Naive B cell (primary cell): ENCODE measurements at regions not wholly inside any gene's neighbourhood (a gene's known extent, or its start where the extent isn't known, plus 50 kb on each side); places are given as distances from the start of the nearest gene placed in this dataset.

Experiments
- ATAC-seq, 2 donors: fragments of 150-1000 bp; cut with Tn5 transposase; 2 replicates each; pipeline ENCODE4 v1.10.0; 2021; ENCODE audit warnings: low read depth in 2 of 2, mild to moderate bottlenecking in 2 of 2, moderate library complexity in 2 of 2
- DNase-seq: peaks from one replicate; pipeline ENCODE4 v3.0.0; 2022
- H3K27ac Mint-ChIP-seq, 6 donors: one replicate each; pipeline ENCODE4 v1.8.0; 2020 to 2022; ENCODE audit warnings: mild to moderate bottlenecking in 6 of 6, mixed read lengths in 6 of 6, moderate library complexity in 5 of 6, inconsistent platforms in 2 of 6
- H3K27me3 Mint-ChIP-seq, 3 donors: one replicate each; pipeline ENCODE4 v1.8.0; 2021 to 2022; ENCODE audit warnings: mixed read lengths in 3 of 3, mild to moderate bottlenecking in 1 of 3
- H3K36me3 Mint-ChIP-seq, 2 donors: one replicate each; pipeline ENCODE4 v1.8.0; 2020 to 2022; ENCODE audit warnings: mixed read lengths in 2 of 2, inconsistent platforms in 1 of 2, mild to moderate bottlenecking in 1 of 2
- H3K4me1 Mint-ChIP-seq, 3 donors: one replicate each; pipeline ENCODE4 v1.8.0; 2020 to 2022; ENCODE audit warnings: mixed read lengths in 3 of 3, inconsistent platforms in 1 of 3, mild to moderate bottlenecking in 1 of 3, moderate library complexity in 1 of 3
- H3K4me3 Mint-ChIP-seq, 8 donors: one replicate each; pipeline ENCODE4 v1.8.0; 2020 to 2022; ENCODE audit warnings: mild to moderate bottlenecking in 8 of 8, mixed read lengths in 8 of 8, moderate library complexity in 8 of 8, inconsistent platforms in 2 of 8
- H3K9me3 Mint-ChIP-seq, 7 donors: one replicate each; pipeline ENCODE4 v1.8.0; 2020 to 2022; ENCODE audit warnings: mixed read lengths in 7 of 7, mild to moderate bottlenecking in 5 of 7, inconsistent platforms in 2 of 7, moderate library complexity in 1 of 7

- H3K27ac Mint-ChIP-seq = peak overlapping the region in 2 of 6 donors; percentile 6 to 29
- H3K36me3 Mint-ChIP-seq = peaks cover 0 to 24% of the 10 kb centered on the region in 2 donors
- H3K4me3 Mint-ChIP-seq = no peak overlapping the region
- H3K9me3 Mint-ChIP-seq = peaks cover 17 to 31% (median 18%) of the 10 kb centered on the region in 7 donors
- no peak for ATAC-seq
- DNase-seq = no peak
- H3K27me3 Mint-ChIP-seq = no peaks in the 10 kb centered on the region
- peaks cover 8 to 21% (median 11%) of the 10 kb centered on the region in 3 donors for H3K4me1 Mint-ChIP-seq
Measured at GRCh38 chr1:101331794-101332193, 95.0 kb downstream of the S1PR1 start.

- peaks cover 8 to 21% (median 11%) of the 10 kb centered on the region in 3 donors for H3K4me1 Mint-ChIP-seq
- no peaks in the 10 kb centered on the region for H3K27me3 Mint-ChIP-seq
- H3K36me3 Mint-ChIP-seq = peaks cover 0 to 24% of the 10 kb centered on the region in 2 donors
- ATAC-seq (no peak), DNase-seq (no peak)
- H3K27ac Mint-ChIP-seq = no peak overlapping the region
- no peak overlapping the region for H3K4me3 Mint-ChIP-seq
- H3K9me3 Mint-ChIP-seq = peaks cover 17 to 31% (median 18%) of the 10 kb centered on the region in 7 donors
Measured at GRCh38 chr1:101332633-101333032, 95.8 kb downstream of the S1PR1 start.

DNA sequence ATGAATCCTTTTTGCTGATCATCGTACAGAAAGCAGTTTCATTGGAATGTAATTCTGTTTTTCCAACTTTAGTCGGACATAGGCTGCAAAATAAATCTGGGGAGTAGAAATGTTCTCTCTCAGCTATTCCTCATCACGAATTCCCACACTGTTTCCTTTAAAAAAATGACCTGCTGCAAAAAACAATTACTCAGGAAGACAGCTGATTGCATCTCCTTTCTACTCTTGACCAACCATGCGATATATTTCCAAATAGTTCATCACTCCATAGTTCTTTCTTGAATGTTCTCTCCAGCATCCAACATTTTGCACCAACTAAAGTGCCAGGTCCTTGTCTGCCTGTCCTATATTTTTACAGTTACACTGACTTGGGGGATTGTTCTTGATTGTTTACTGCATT, 96.4 kb downstream of the S1PR1 start:
- peaks cover 0 to 24% of the 10 kb centered on the region in 2 donors for H3K36me3 Mint-ChIP-seq
- H3K9me3 Mint-ChIP-seq = peaks cover 17 to 31% (median 18%) of the 10 kb centered on the region in 7 donors
- ATAC-seq (no peak), DNase-seq (no peak)
- no peaks in the 10 kb centered on the region for H3K27me3 Mint-ChIP-seq
- H3K4me1 Mint-ChIP-seq = peaks cover 8 to 21% (median 11%) of the 10 kb centered on the region in 3 donors
- H3K4me3 Mint-ChIP-seq = no peak overlapping the region
- H3K27ac Mint-ChIP-seq = no peak overlapping the region

DNA sequence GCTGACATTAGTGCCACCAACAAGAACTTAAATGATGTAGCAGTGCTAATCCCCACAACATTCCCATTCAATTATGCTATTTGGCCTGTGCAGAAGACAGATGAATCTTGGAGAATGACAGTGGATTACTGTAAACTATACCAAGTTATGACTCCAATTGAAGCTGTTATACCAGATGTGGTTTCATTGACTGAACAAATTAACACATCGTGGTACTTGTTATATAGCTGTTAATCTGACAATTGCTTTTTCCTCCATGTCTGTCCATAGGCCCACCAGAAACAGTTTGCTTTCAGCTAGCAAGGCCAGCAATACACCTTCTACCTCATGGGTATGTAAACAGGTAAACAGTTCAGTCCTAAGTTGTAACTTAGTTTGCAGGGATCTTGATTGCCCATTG, 101.1 kb downstream of the S1PR1 start:
- DNase-seq (no peak), ATAC-seq (no peak)
- Mint-ChIP-seq H3K4me1 (no peaks in the 10 kb centered on the region), H3K4me3 (no peak overlapping the region), H3K27ac (no peak overlapping the region), H3K27me3 (no peaks in the 10 kb centered on the region), H3K9me3 (peaks cover under 1 to 9% (median 4%) of the 10 kb centered on the region in 7 donors), H3K36me3 (peaks cover 0 to 2% of the 10 kb centered on the region in 2 donors)

DNA sequence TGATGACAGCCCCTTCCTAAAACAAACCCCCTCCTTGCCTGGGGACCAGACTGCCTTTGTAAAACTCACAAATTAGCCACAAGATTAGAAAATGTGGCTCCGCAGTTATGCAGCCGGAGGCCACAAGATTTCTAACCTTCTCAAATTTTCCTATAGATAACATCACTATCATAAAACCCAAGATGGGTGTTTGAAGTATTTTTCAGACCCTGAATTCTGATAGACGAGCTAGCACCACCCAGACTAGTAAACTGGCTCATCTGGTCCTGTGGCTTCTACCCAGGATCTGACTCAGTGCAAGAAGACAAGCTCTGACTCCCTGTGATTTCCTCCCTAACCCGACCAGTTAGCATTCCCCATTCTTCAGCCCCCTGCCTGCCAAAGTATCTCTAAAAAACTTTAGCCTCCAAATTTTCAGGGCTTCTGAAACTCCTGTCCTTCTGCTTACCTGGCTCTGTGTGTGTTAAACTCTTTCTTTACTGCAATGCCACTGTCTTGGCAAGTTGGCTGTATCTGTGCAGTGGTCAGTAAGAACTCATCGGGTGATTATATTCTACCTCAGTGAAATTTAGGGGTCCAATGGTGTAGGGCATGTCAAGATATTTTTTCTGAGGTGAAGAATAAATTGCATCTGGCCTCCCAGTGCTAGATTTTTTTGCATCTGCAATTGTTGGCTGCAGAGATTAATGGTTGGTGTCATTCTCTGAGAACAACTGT, 102.1 kb downstream of the S1PR1 start:
- no peak for ATAC-seq

DNA sequence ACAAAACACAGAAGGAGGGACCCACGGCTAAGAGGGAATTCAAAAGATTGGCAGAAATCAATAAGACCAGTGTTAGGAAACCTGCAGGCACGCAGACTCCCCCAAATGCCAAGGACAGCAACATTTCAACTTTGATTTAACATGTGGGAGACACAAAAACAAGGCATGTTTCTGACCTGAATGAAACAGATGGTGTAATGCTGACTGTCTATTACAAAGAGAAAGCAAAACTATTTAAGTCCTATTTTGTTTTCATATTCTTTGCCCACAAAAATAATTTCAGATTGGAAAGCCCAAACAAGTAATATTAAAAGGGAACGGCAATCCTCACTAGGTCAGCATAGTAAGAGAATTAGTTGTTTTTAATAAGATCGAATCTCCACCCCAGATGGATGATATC, 107.9 kb downstream of the S1PR1 start:
- Mint-ChIP-seq H3K4me3 (no peak overlapping the region), H3K4me1 (peaks cover 0 to 23% (median 7%) of the 10 kb centered on the region in 3 donors)
- no peak for ATAC-seq

More for the DNA sequence above, 102.1 kb downstream of the S1PR1 start:
- Mint-ChIP-seq H3K9me3 (peaks cover 4 to 13% (median 7%) of the 10 kb centered on the region in 7 donors), H3K4me3 (no peak overlapping the region), H3K27me3 (no peaks in the 10 kb centered on the region), H3K36me3 (peaks cover 0 to 9% of the 10 kb centered on the region in 2 donors), H3K27ac (no peak overlapping the region), H3K4me1 (no peaks in the 10 kb centered on the region)
- DNase-seq = no peak

DNA sequence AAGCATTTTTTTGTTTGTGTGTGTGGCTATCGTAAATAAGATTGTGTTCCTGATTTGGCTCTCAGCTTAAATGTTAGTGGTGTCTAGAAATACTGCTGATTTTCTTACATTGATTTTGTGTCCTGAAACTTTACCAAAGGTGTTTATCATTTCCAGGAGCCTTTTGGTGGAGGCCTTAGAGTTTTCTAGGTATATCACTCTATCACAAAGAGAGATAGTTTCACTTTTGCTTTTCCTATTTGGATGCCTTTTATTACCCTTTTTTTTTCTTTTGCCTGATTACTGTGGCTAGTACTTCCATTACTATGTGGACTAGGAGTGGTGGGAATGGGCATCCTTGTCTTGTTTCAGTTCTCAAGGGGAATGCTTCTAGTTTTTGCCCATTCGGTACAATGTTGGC, 109.6 kb downstream of the S1PR1 start:
- peaks cover 3 to 7% (median 5%) of the 10 kb centered on the region in 7 donors for H3K9me3 Mint-ChIP-seq
- no peak overlapping the region for H3K4me3 Mint-ChIP-seq
- peaks cover 0 to 9% of the 10 kb centered on the region in 2 donors for H3K36me3 Mint-ChIP-seq
- ATAC-seq = no peak
- H3K27me3 Mint-ChIP-seq = no peaks in the 10 kb centered on the region
- DNase-seq = no peak
- H3K4me1 Mint-ChIP-seq = peaks cover 0 to 23% (median 7%) of the 10 kb centered on the region in 3 donors
- peak overlapping the region in 3 of 6 donors; percentile 20 to 88 (median 30) for H3K27ac Mint-ChIP-seq

More for the DNA sequence above, 107.9 kb downstream of the S1PR1 start:
- H3K27ac Mint-ChIP-seq = peak overlapping the region in 1 of 6 donors; percentile 10
- H3K9me3 Mint-ChIP-seq = peaks cover 3 to 7% (median 5%) of the 10 kb centered on the region in 7 donors
- no peaks in the 10 kb centered on the region for H3K27me3 Mint-ChIP-seq
- no peak for DNase-seq
- peaks cover 0 to 9% of the 10 kb centered on the region in 2 donors for H3K36me3 Mint-ChIP-seq

DNA sequence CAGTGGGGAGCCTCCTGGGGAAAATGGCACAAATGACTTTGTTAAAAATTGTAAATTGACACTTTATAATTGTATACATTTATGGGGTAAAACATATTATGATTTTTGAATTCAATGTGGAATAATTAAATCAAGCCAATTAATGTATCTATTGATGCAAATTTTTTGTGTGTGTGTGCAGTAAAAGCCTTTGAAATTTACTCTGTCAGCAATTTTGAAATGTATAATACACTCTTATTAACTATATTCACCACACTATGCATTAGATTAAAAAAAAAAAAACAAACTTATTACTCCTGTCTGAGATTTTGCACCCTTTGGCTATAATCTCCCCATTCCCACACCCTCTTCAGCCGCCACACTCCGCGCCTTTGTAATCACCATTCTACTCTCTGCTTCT, 119.2 kb downstream of the S1PR1 start:
- Mint-ChIP-seq H3K4me1 (peaks cover 8 to 14% (median 10%) of the 10 kb centered on the region in 3 donors), H3K36me3 (no peaks in the 10 kb centered on the region), H3K27me3 (no peaks in the 10 kb centered on the region), H3K4me3 (no peak overlapping the region), H3K9me3 (peaks cover 0 to under 1% (median 0%) of the 10 kb centered on the region in 7 donors), H3K27ac (peak overlapping the region in 1 of 6 donors; percentile 45)
- DNase-seq (no peak), ATAC-seq (no peak)

GRCh38 chr1:101356604-101357443, 120.0 kb downstream of the S1PR1 start:
- H3K36me3 Mint-ChIP-seq = no peaks in the 10 kb centered on the region
- ATAC-seq (no peak), DNase-seq (no peak)
- H3K27me3 Mint-ChIP-seq = no peaks in the 10 kb centered on the region
- H3K9me3 Mint-ChIP-seq = peaks cover 0 to 1% (median 0%) of the 10 kb centered on the region in 7 donors
- H3K4me3 Mint-ChIP-seq = no peak overlapping the region
- peaks cover 8 to 11% (median 10%) of the 10 kb centered on the region in 3 donors for H3K4me1 Mint-ChIP-seq
- H3K27ac Mint-ChIP-seq = peak overlapping the region in 2 of 6 donors; percentile 60 to 86

DNA sequence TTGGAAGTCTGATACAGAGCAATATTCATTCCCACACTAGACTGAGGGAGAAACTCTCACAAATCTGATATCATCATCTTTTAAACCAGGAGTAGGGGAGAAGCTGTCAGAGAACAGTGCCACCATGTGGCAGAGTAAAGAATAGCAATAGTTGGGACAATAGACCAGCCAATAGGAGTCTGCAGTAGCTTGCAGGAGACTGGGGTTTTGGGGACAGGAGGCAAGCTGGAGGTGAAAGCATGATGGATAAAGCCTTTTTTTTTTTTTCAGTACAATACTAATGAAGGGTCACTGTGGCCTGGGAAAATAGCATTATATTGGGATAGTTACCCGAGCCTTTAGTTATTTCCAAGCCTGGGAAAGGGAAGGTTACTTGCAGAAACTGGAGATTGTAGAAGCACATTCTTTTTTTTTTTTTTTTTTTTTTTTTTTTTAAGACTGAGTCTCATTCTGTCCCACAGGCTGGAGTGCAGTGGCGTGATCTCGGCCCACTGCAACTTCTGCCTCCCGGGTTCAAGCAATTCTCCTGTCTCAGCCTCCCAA, 120.7 kb downstream of the S1PR1 start:
- peaks cover 7 to 10% (median 8%) of the 10 kb centered on the region in 3 donors for H3K4me1 Mint-ChIP-seq
- H3K36me3 Mint-ChIP-seq = no peaks in the 10 kb centered on the region
- ATAC-seq = peak; percentile 99 to 100
- no peaks in the 10 kb centered on the region for H3K27me3 Mint-ChIP-seq
- DNase-seq = peak; percentile 79
- peak overlapping the region; percentile 74 to 95 (median 82) for H3K27ac Mint-ChIP-seq
- H3K4me3 Mint-ChIP-seq = peak overlapping the region in 3 of 8 donors; percentile 0 to 78 (median 77)
- peaks cover 0 to 1% (median 0%) of the 10 kb centered on the region in 7 donors for H3K9me3 Mint-ChIP-seq

DNA sequence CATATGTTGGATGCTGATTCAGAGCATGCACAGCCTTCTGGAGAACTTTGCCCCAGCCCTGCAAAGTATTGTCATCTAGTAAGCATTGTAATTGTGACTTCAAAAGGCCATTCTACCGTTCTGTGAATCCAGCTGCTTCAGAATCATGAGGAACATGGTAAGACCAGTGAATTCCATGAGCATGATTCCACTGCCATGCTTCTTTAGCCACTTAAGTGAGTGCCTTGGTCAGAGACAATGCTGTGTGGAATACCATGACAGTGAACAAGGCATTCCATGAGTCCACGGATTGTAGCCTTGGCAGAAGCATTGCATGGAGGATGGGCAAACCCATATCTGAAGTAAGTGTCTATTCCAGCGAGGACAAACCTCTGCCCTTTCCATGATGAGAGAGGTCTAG, 123.7 kb downstream of the S1PR1 start:
- no peak for ATAC-seq

GRCh38 chr1:101363891-101364318, 127.1 kb downstream of the S1PR1 start:
- peaks cover 5 to 9% of the 10 kb centered on the region in 2 donors for H3K36me3 Mint-ChIP-seq
- H3K27me3 Mint-ChIP-seq = no peaks in the 10 kb centered on the region
- no peak for DNase-seq
- no peak overlapping the region for H3K27ac Mint-ChIP-seq
- H3K9me3 Mint-ChIP-seq = peaks cover 0 to 10% (median 7%) of the 10 kb centered on the region in 7 donors
- H3K4me3 Mint-ChIP-seq = no peak overlapping the region
- peaks cover 0 to 11% (median 6%) of the 10 kb centered on the region in 3 donors for H3K4me1 Mint-ChIP-seq
- ATAC-seq = no peak

More for the DNA sequence above, 123.7 kb downstream of the S1PR1 start:
- no peak for DNase-seq
- no peak overlapping the region for H3K27ac Mint-ChIP-seq
- H3K27me3 Mint-ChIP-seq = no peaks in the 10 kb centered on the region
- peaks cover 10 to 13% (median 13%) of the 10 kb centered on the region in 3 donors for H3K4me1 Mint-ChIP-seq
- peaks cover 0 to 10% (median 7%) of the 10 kb centered on the region in 7 donors for H3K9me3 Mint-ChIP-seq
- H3K36me3 Mint-ChIP-seq = peaks cover 5 to 9% of the 10 kb centered on the region in 2 donors
- H3K4me3 Mint-ChIP-seq = no peak overlapping the region
